ENCODE measurements at regions not wholly inside any gene's neighbourhood (a gene's known extent, or its start where the extent isn't known, plus 50 kb on each side); places are given as distances from the start of the nearest gene placed in this dataset.

- H3K27me3 Mint-ChIP-seq (ENCODE audit: insufficient read depth, unreplicated experiment), result no peaks in the 10 kb centered on the region
- Histone ChIP-seq H3K4me3 (ENCODE audit: low read depth, low read length) (no peak overlapping the region), H3K36me3 (ENCODE audit: control insufficient read depth, insufficient read depth, low read length) (no peaks in the 10 kb centered on the region), H3K27me3 (replicated peaks; ENCODE audit: control insufficient read depth, insufficient read depth, low read length) (no peaks in the 10 kb centered on the region), H3K4me1 (peaks cover 22% of the 10 kb centered on the region), H3K9me3 (peaks cover 2% of the 10 kb centered on the region; the same call in 1 of the 2 replicates)
- peaks cover 24% of the 10 kb centered on the region for H3K4me1 Mint-ChIP-seq (ENCODE audit: low read depth, unreplicated experiment)
- H3K4me3 Mint-ChIP-seq (ENCODE audit: unreplicated experiment), result no peak overlapping the region
- H3K27ac Mint-ChIP-seq (ENCODE audit: unreplicated experiment), result no peak overlapping the region
- no peak for TF ChIP-seq CTCF (IDR thresholded peaks at IDR 0.05; ENCODE audit: insufficient read depth in 1 of 2, low read depth in 1 of 2, low read length in 1 of 2, severe bottlenecking in 1 of 2, unreplicated experiment in 1 of 2)
- no TSS peak for BruUV-seq (replicated peaks)
- CTCF ChIA-PET, result no interaction called here
- no peak for DNase-seq
- peaks cover 11% of the 10 kb centered on the region for H3K9me3 Mint-ChIP-seq (ENCODE audit: unreplicated experiment)
- intact Hi-C loops (cut with micrococcal nuclease; ENCODE audit: unreplicated experiment), result loop anchor here (2.0 kb wide), 1 partner anchor 16 kb away; no protein-coding TSS in a partner anchor
- H3K36me3 Mint-ChIP-seq (ENCODE audit: insufficient read depth, unreplicated experiment), result no peaks in the 10 kb centered on the region
- POLR2A ChIA-PET, result no interaction called here
These were observed 379.5 kb upstream of the TOM1L1 start for GRCh38 chr17:54521137-54521536.

GRCh38 chr17:54524501-54524900 is 376.2 kb upstream of the TOM1L1 start:
- no peaks in the 10 kb centered on the region for H3K9me3 Mint-ChIP-seq (ENCODE audit: unreplicated experiment)
- no TSS peak for BruUV-seq (replicated peaks)
- H3K27ac Mint-ChIP-seq (ENCODE audit: unreplicated experiment), result no peak overlapping the region
- intact Hi-C loops (cut with micrococcal nuclease; ENCODE audit: unreplicated experiment), result no loop called here
- no peaks in the 10 kb centered on the region for H3K9me3 ChIP-seq
- no peak overlapping the region for H3K4me3 ChIP-seq (ENCODE audit: low read depth, low read length)
- POLR2A ChIA-PET, result no interaction called here
- peaks cover 13% of the 10 kb centered on the region; the same call in 1 of the 2 replicates for H3K4me1 ChIP-seq
- TF ChIP-seq CTCF (IDR thresholded peaks at IDR 0.05; ENCODE audit: insufficient read depth in 1 of 2, low read depth in 1 of 2, low read length in 1 of 2, severe bottlenecking in 1 of 2, unreplicated experiment in 1 of 2), result no peak
- H3K27me3 Mint-ChIP-seq (ENCODE audit: insufficient read depth, unreplicated experiment), result no peaks in the 10 kb centered on the region
- H3K36me3 Mint-ChIP-seq (ENCODE audit: insufficient read depth, unreplicated experiment), result no peaks in the 10 kb centered on the region
- no peak overlapping the region for H3K4me3 Mint-ChIP-seq (ENCODE audit: unreplicated experiment)
- no peaks in the 10 kb centered on the region for H3K27me3 ChIP-seq (replicated peaks; ENCODE audit: control insufficient read depth, insufficient read depth, low read length)
- CTCF ChIA-PET, result no interaction called here
- no peak for DNase-seq
- H3K36me3 ChIP-seq (ENCODE audit: control insufficient read depth, insufficient read depth, low read length), result no peaks in the 10 kb centered on the region
- H3K4me1 Mint-ChIP-seq (ENCODE audit: low read depth, unreplicated experiment), result peaks cover 16% of the 10 kb centered on the region

- CTCF ChIA-PET, result no interaction called here
- POLR2A ChIA-PET, result no interaction called here
- TF ChIP-seq CTCF (IDR thresholded peaks at IDR 0.05; ENCODE audit: insufficient read depth in 1 of 2, low read depth in 1 of 2, low read length in 1 of 2, severe bottlenecking in 1 of 2, unreplicated experiment in 1 of 2), result no peak
- no peak overlapping the region for H3K4me3 Mint-ChIP-seq (ENCODE audit: unreplicated experiment)
- H3K9me3 Mint-ChIP-seq (ENCODE audit: unreplicated experiment), result no peaks in the 10 kb centered on the region
- DNase-seq, result no peak
- H3K4me3 ChIP-seq (ENCODE audit: low read depth, low read length), result no peak overlapping the region
- H3K27me3 ChIP-seq (replicated peaks; ENCODE audit: control insufficient read depth, insufficient read depth, low read length), result no peaks in the 10 kb centered on the region
- H3K9me3 ChIP-seq, result no peaks in the 10 kb centered on the region
- BruUV-seq (replicated peaks), result no TSS peak
- H3K27me3 Mint-ChIP-seq (ENCODE audit: insufficient read depth, unreplicated experiment), result no peaks in the 10 kb centered on the region
- no peaks in the 10 kb centered on the region for H3K36me3 Mint-ChIP-seq (ENCODE audit: insufficient read depth, unreplicated experiment)
- no peak overlapping the region for H3K27ac Mint-ChIP-seq (ENCODE audit: unreplicated experiment)
- H3K36me3 ChIP-seq (ENCODE audit: control insufficient read depth, insufficient read depth, low read length), result no peaks in the 10 kb centered on the region
- intact Hi-C loops (cut with micrococcal nuclease; ENCODE audit: unreplicated experiment), result no loop called here
- H3K4me1 ChIP-seq, result no peaks in the 10 kb centered on the region
- H3K4me1 Mint-ChIP-seq (ENCODE audit: low read depth, unreplicated experiment), result no peaks in the 10 kb centered on the region
These were observed 372.7 kb upstream of the TOM1L1 start for GRCh38 chr17:54527941-54528340.
